LoVo (cell line): ENCODE measurements at regions not wholly inside any gene's neighbourhood (a gene's known extent, or its start where the extent isn't known, plus 50 kb on each side); places are given as distances from the start of the nearest gene placed in this dataset.
"Not testable (repeated sequence)": the region's sequence is repeated elsewhere in the genome, so short reads cannot be mapped to it uniquely, and the experiment has no call there.

Experiments used
- DNase-seq: peaks from one replicate; pipeline ENCODE4 v3.0.0-alpha.2; 2016; ENCODE audit warnings: low spot score

- DNase-seq, result no peak
Measured at GRCh38 chr16:77488652-77489051, 53.8 kb upstream of the ADAMTS18 start.

DNA sequence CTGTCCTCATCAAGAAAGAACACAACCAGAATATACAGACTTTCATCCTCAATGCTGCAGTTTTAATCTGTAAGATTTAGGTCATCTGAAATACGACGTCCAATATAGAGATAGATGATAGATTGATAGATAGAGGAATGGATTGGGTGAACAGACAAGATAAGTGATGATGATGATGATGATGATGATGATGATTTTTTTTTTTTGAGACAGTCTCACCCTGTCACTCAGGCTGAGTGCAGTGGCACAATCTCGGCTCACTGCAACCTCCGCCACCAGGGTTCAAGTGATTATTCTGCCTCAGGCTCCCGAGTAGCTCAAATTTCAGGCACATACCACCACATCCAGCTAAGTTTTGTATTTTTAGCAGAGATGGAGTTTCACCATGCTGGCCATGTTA lies 56.3 kb upstream of the ADAMTS18 start:
- DNase-seq, result no peak

GRCh38 chr16:77496934-77497333 lies 62.1 kb upstream of the ADAMTS18 start:
- DNase-seq, result no peak

DNA sequence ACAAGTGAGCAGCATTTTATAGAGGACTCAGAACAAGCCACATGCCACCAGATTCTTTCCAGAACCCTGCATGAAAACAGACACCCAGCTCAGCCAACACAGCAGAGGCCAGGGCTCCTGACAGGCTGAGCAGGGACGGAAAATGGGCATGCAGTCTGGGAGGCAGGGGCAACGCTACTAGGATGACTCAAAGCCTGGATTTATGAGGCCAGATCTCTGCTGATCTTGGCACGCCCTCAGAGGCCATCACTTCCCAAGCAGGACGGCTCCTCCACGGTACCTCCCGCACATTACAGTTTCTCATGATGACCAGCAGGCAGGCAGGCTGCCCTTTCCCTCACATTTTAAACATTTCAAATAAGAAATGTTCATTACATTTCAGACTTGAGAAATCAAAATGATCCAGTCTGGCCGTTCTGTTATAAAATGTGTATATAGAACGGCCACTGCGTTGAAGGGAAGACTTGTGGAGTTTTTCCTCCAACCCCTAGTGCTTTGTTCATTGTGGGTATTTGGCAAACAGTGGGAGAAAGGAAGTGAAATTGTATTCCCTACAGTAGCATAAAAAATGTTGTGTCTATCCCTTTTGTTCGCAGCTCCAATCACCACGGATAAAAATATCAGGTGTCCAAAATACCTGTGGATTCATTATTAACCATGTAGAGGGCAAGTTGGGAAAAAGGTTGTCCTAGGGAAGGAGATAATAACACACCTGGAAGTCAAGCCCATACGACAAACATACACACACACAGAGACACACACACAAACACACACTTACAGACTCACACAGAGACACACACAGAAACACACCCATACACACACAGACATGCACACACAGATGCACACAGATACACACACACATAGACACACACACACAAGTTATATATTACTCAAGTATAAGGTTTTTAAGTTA lies 64.8 kb upstream of the ADAMTS18 start:
- DNase-seq, result no peak

DNA sequence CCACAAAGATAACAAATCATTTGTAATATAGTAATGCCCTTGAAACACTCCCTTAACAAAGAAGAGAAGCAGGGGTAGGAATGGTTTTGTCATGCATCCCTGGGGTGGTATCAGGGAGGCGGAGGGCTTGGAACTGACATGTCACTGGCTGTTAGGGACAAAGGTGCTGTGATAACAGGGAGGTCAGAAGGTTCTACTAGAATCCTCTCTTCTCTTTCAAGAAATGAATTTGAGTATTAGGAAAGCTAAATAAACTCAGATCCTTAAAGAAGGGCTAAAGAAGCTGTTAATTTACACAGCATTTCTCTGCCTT lies 65.4 kb upstream of the ADAMTS18 start:
- no peak for DNase-seq

- DNase-seq, result no peak
Measured at GRCh38 chr16:77500934-77501664, 66.3 kb upstream of the ADAMTS18 start.

DNA sequence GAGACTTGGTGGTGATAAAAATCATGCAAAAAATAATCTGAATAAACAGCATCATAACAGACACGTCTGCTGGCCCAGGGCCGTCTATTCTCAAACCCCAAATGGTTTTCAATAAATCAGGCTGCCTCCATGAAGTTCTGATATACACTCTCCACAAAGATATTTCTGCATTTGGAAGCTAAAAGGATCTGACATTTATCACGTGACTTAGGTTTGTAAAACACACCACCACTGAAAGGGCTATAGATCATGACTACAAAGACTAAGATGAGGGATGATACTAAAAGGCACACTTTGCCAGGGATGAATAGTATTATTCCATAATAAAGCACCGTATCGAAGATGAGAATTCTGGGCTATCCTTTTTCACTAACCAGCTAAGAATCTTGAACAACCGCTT lies 67.6 kb upstream of the ADAMTS18 start:
- DNase-seq, result no peak

GRCh38 chr16:77506492-77506891 lies 71.7 kb upstream of the ADAMTS18 start:
- not testable (repeated sequence) for DNase-seq

DNA sequence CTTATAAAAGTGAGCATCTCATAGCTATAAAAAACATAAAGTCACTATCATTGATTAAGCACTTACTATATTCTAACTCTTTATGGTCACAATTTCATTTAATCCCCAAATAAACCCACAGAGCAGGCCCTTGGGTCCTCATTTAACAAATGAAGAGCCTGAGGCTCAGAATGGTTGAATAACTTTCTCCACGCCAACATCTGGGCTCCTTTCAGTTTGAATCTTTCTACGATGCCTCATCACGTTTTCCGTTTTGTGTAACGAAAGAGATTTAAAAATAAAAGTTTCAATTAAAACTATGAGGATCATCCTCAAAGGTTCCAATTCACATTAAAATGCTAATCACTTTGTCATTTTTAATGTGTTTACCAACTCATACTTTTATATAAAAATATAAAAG lies 74.2 kb upstream of the ADAMTS18 start:
- DNase-seq, result no peak

DNA sequence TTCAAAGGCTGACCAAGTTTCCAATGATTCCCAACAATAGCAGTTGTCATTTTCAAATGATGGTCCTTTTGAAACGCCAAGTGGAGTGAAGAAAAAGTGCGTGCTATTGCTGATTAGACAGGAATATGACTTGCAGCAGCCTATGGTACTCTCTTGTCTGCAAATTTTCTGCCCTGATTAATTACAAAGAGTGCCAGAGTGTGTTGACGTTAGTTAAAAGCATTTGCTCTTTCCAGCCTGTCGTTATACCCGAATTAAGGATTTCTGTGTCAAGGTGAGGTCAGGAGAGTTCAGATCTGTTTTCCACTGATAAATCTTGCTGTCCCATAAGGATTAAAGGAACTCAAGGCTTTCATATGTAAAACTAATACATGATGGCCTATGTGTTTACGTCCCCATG lies 75.0 kb upstream of the ADAMTS18 start:
- DNase-seq, result no peak

- no peak for DNase-seq
Measured at GRCh38 chr16:77511053-77511452, 76.2 kb upstream of the ADAMTS18 start.

- no peak for DNase-seq
Measured at GRCh38 chr16:77514500-77515220, 79.8 kb upstream of the ADAMTS18 start.

DNA sequence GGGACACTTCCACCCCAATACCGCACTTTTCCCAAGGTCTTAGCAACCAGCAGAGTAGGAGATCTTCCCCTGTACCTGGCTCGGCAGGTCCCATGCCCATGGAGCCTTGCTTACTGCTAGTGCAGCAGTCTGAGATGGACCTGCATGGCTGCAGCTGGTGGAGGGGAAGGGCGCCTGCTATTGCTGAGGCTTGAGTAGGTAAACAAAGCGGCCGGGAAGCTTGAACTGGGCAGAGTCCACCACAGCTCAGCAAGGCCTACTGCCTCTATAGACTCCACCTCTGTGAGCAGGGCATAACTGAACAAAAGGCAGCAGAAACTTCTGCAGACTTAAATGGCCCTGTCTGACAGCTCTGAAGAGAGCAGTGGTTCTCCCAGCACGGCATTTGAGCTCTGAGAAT lies 90.4 kb upstream of the ADAMTS18 start:
- DNase-seq, result not testable (repeated sequence)

DNA sequence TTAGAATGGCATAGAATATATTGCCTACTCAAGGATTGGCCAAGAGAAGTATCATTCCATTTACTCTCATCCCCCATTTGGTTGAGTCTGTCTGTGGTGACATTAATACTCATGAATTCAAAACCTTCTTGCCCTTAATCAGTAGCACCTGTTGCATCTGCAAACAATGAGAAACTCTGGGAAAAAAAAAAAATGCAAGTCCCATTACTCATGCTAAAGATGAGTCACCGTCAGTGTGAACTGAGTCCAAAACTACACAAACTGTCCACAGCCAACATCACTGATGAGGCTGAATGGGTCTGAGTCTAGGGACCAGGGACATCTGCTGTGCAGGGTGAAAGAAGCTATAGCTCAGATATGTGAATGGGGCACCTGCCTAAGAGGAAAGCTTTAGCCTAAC lies 96.9 kb upstream of the ADAMTS18 start:
- no peak for DNase-seq

DNA sequence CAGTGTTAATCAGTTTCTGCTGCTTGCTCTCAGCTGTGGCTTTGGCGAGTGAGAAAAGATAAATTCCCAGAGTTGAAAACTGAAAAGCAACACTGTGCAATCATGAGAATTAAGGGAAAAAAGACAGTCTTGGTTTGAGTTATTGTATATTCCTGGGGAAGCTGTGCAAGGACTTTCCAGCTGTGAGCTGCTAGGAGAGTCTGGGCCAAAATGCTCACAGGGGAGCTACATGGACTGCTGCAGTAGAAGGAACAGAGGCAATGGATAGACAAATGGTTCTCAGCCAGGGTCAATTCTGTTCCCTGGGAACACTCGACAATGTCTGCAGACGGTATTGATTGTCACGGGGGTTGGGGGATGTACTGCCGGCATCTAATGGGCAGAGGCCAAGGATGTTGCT lies 102.0 kb upstream of the ADAMTS18 start:
- no peak for DNase-seq

DNA sequence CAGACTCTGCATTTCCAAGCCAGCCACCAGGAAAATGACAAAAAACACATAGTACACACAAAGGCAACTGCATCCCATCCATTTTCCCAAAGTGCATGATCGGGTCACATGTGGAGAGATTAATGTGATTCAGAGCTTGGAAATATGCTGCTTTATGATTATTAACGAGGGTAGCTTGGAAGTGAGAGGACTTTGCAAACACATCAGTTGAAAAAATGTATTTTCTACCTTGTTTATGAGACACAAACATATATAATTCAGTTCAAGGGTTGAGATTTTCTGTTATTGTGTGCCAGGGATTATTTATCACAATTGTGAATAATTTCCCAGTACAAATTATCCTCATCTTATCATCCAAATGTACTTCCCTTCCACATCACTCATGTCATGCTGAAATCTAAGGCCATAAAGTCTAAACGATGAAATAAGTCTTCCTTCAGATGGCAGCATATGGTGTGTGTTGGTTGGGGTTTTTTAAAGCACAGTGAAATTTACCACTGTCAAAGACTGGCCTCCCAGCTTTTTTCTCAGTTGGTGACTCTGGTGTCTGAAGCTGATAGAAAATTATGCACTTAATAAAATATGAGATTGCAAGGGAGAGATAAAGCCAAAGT lies 104.7 kb upstream of the ADAMTS18 start:
- no peak for DNase-seq

DNA sequence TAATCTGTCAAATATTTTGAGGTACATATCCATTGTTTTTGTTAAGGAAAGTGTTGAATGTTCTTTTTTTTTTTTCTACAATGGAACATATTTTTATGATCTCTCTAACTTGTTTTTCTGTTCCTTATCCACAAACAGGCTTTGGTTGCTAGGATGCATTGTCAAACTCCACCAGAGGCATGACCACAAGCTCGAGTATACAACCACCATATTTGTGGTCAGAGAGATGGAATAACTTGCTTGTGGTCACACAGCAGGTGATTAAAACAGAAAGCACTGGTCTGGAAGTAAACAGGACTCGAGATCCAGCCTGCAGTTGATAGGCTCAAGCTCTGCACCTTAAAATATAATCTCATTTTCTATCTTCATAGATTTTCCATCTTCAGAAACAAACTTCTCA lies 105.8 kb upstream of the ADAMTS18 start:
- no peak for DNase-seq

DNA sequence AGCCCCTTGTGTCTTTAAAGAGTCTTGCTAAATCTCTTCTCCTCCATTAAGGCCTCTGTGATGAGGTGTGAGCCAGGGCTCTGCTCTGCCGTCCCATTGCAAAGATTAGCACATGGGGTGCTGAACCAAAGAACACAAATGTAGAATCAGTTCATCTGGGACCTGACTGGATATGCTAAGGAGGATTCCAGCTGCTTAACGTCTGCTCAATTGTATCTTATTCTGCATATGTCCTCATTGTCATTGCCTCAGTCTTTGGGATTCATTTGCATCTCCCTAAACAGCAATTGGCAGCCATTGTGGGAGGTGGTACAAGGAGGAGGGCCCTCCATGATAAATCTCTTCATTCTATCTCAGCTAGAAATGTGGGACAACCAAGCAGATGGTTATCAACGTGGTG lies 106.3 kb upstream of the ADAMTS18 start:
- no peak for DNase-seq

- no peak for DNase-seq
Measured at GRCh38 chr16:77548151-77548550, 113.3 kb upstream of the ADAMTS18 start.

GRCh38 chr16:77548766-77549165 lies 113.9 kb upstream of the ADAMTS18 start:
- DNase-seq, result no peak

DNA sequence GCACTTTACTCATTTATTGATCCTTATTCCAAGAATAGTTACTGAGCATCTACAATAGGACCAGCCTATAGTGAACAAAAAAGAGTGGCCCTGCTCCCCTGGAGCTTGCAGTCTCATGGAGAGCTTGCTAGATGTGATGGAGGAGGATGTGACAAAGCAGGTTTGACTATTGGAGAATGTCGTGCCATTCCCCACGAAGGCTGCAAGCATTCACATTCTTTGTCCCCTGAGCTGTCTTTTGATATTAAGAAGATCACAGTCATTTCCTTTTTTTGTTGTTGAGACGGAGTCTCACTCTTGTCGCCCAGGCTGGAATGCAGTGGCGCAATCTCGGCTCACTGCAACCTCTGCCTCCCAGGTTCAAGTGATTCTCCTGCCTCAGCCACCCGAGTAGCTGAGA lies 115.0 kb upstream of the ADAMTS18 start:
- DNase-seq, result no peak

DNA sequence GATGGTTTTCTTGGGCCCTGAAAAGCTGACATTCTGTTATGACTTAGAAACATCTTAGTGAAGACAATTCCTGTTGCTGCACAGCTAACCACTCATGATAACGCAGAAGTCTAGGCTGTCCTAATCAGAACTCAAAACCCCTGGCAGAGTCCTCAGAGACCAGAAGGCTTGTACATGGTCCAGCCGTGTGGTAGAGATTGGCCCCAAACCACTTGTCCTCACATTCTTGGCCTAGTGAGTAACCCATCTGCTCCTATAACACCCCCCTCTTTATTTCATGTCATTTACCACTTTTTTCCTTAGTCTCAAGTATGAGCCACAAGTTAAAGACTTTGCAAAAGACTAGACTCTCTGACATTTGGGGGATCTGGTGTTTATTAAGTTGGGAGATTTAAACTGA lies 116.5 kb upstream of the ADAMTS18 start:
- no peak for DNase-seq

- no peak for DNase-seq
Measured at GRCh38 chr16:77553130-77553529, 118.3 kb upstream of the ADAMTS18 start.
